OCI-LY7 (cell line): ENCODE measurements at regions not wholly inside any gene's neighbourhood (a gene's known extent, or its start where the extent isn't known, plus 50 kb on each side); places are given as distances from the start of the nearest gene placed in this dataset.

Source experiments
- BruUV-seq: library from RNA; stranded (reverse); fragments of 400-500 nt; replicated peaks from 2 replicates; lab custom pipeline; 2021; lab: Mats Ljungman, UMichigan
- CTCF ChIA-PET: fragments of 300-600 bp; sonication (Branson Sonifier 250); formaldehyde crosslinking; loops from one replicate; lab custom pipeline; 2022; ENCODE audit warnings: antibody characterized with exemption; ENCODE audit not compliant: unreplicated experiment; lab: Charles Lee
- POLR2A ChIA-PET: fragments of 300-600 bp; sonication (Branson Sonifier 250); formaldehyde crosslinking; loops from one replicate; lab custom pipeline; 2022; ENCODE audit warnings: antibody characterized with exemption; lab: Charles Lee
- DNase-seq: peaks from one replicate; pipeline ENCODE4 v3.0.0-alpha.2; 2015; ENCODE audit warnings: low spot score
- H2AFZ ChIP-seq: fragments of 200-600 bp; sonication (generic), shearing (Covaris generic); 2 replicates; pipeline ENCODE4 v1.6.1; 2014; ENCODE audit warnings: mild to moderate bottlenecking, antibody characterized with exemption, low read length, moderate library complexity
- H3K27ac ChIP-seq: fragments of 200-600 bp; sonication (generic); 2 replicates; pipeline ENCODE4 v1.5.1; 2014; ENCODE audit warnings: mixed run types, low read depth, mild to moderate bottlenecking, moderate library complexity, low read length, inconsistent platforms; ENCODE audit not compliant: poor library complexity, severe bottlenecking
- H3K36me3 ChIP-seq: fragments of 200-600 bp; sonication (generic); 2 replicates; pipeline ENCODE4 v1.6.1; 2014; ENCODE audit warnings: mild to moderate bottlenecking, antibody characterized with exemption, low read length, moderate library complexity, mixed read lengths; ENCODE audit not compliant: insufficient read depth
- H3K4me1 ChIP-seq: fragments of 200-600 bp; sonication (generic); 2 replicates; pipeline ENCODE4 v1.5.1; 2014; ENCODE audit warnings: mild to moderate bottlenecking, low read length; ENCODE audit not compliant: insufficient read depth, poor library complexity, severe bottlenecking
- H3K4me2 ChIP-seq: fragments of 200-600 bp; sonication (generic); 2 replicates; pipeline ENCODE4 v1.6.1; 2014; ENCODE audit warnings: mild to moderate bottlenecking, low read length
- H3K4me3 ChIP-seq: fragments of 200-600 bp; sonication (generic); 2 replicates; pipeline ENCODE4 v1.5.1; 2014; ENCODE audit warnings: mild to moderate bottlenecking, low read depth, low read length; ENCODE audit not compliant: poor library complexity, severe bottlenecking
- H3K79me2 ChIP-seq: fragments of 200-600 bp; sonication (generic); 2 replicates; pipeline ENCODE4 v1.6.1; 2016; ENCODE audit warnings: low read depth, mild to moderate bottlenecking, low read length, moderate library complexity, mixed read lengths; ENCODE audit not compliant: insufficient read depth
- H3K9me2 ChIP-seq: fragments of 200-600 bp; sonication (generic); 2 replicates; pipeline ENCODE4 v1.6.1; 2016; ENCODE audit warnings: mild to moderate bottlenecking, low read length, mixed read lengths; ENCODE audit not compliant: insufficient read depth
- H3K9me3 ChIP-seq: fragments of 200-600 bp; sonication (generic); 2 replicates; pipeline ENCODE4 v1.6.1; 2014; ENCODE audit warnings: mild to moderate bottlenecking, mixed run types, low read length, mixed read lengths
- H4K20me1 ChIP-seq: fragments of 200-600 bp; sonication (generic); 2 replicates; pipeline ENCODE4 v1.6.1; 2014; ENCODE audit warnings: mild to moderate bottlenecking, antibody characterized with exemption, low read length, moderate library complexity, mixed read lengths; ENCODE audit not compliant: insufficient read depth
- EZH2phosphoT487 ChIP-seq: fragments of 200-600 bp; sonication (generic); IDR thresholded peaks from 2 replicates; pipeline ENCODE4 v1.6.1; 2018; ENCODE audit warnings: low read depth, borderline replicate concordance, mild to moderate bottlenecking, mixed run types, antibody characterized with exemption, low read length, moderate library complexity, mixed read lengths
- intact Hi-C: fragments of 100-400 bp; cut with micrococcal nuclease; formaldehyde crosslinking; loops from one replicate; pipeline ENCODE4 v1.10.0; 2022; ENCODE audit not compliant: unreplicated experiment
- TF ChIP-seq, protein P1 (sequence below): fragments of 200-600 bp; sonication (generic); conservative IDR thresholded peaks from 2 replicates; pipeline ENCODE4 v1.5.1; 2014; ENCODE audit warnings: mild to moderate bottlenecking, antibody characterized with exemption, low read length, moderate library complexity, mixed read lengths

DNA sequence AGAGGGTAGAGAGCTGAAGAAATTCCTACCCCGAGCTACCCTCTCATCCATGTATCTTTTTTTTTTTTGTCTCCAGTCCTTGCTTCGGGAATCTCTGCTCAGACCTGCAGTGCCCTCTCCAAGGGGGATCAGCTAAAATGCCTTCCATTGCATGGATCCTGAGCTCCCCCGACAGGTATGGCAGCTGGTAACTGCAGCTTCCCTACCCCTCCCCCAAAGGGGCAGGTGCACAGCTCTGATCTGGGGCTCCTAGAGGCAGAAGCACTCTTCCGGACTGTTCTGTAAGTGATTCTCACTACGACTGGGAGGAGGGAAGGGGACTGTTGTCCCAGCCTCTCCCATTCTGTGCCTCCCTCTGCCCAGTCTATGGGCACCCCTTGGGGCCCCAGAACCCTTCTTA lies 169.6 kb downstream of the MELK start:
- H4K20me1 ChIP-seq, result no peaks in the 10 kb centered on the region
- BruUV-seq, result no TSS peak
- 0 out of 2 replicates have a peak overlapping the region, but pooled peaks have one; percentile 29 for H3K4me2 ChIP-seq
- no peaks in the 10 kb centered on the region for H3K9me3 ChIP-seq
- H3K4me1 ChIP-seq, result peaks cover 8% of the 10 kb centered on the region
- H3K36me3 ChIP-seq, result no peaks in the 10 kb centered on the region
- no peak for TF ChIP-seq EZH2phosphoT487
- TF ChIP-seq, protein P1, sequence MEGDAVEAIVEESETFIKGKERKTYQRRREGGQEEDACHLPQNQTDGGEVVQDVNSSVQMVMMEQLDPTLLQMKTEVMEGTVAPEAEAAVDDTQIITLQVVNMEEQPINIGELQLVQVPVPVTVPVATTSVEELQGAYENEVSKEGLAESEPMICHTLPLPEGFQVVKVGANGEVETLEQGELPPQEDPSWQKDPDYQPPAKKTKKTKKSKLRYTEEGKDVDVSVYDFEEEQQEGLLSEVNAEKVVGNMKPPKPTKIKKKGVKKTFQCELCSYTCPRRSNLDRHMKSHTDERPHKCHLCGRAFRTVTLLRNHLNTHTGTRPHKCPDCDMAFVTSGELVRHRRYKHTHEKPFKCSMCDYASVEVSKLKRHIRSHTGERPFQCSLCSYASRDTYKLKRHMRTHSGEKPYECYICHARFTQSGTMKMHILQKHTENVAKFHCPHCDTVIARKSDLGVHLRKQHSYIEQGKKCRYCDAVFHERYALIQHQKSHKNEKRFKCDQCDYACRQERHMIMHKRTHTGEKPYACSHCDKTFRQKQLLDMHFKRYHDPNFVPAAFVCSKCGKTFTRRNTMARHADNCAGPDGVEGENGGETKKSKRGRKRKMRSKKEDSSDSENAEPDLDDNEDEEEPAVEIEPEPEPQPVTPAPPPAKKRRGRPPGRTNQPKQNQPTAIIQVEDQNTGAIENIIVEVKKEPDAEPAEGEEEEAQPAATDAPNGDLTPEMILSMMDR, result no peak
- POLR2A ChIA-PET, result no interaction called here
- CTCF ChIA-PET, result no interaction called here
- H3K4me3 ChIP-seq, result no peak overlapping the region
- H2AFZ ChIP-seq, result no peak overlapping the region
- H3K9me2 ChIP-seq, result no peaks in the 10 kb centered on the region
- H3K79me2 ChIP-seq, result no peaks in the 10 kb centered on the region
- intact Hi-C loops, result no loop called here
- H3K27ac ChIP-seq, result no peak overlapping the region
- peak; percentile 25 for DNase-seq

DNA sequence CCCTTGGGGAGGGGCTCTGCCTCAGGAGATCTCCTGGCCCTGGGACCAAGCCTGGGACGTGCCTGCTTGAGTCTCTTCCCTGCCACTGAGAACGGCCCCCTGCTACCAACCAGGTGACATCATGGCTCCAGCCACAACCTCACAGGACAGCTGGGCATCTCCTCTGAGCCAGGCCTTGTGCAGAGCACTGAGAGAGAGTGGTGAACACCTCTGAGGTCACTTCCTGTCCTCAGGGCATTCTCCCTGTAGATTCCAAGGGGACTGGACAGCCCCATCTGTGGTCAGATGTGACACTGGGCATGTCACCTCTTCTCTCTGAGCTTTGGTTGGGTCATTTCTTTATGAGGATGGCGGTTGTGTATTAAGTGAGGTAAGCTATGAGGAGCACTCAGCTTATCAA lies 172.0 kb downstream of the MELK start:
- BruUV-seq, result no TSS peak
- no peaks in the 10 kb centered on the region for H3K9me2 ChIP-seq
- H3K9me3 ChIP-seq, result no peaks in the 10 kb centered on the region
- H2AFZ ChIP-seq, result no peak overlapping the region
- POLR2A ChIA-PET, result no interaction called here
- H3K36me3 ChIP-seq, result no peaks in the 10 kb centered on the region
- no peaks in the 10 kb centered on the region for H3K79me2 ChIP-seq
- DNase-seq, result no peak
- no peak overlapping the region for H3K4me2 ChIP-seq
- H3K4me1 ChIP-seq, result peaks cover 18% of the 10 kb centered on the region
- CTCF ChIA-PET, result no interaction called here
- TF ChIP-seq, protein P1, result no peak
- TF ChIP-seq EZH2phosphoT487, result no peak
- H4K20me1 ChIP-seq, result no peaks in the 10 kb centered on the region
- no peak overlapping the region for H3K4me3 ChIP-seq
- intact Hi-C loops, result no loop called here
- no peak overlapping the region for H3K27ac ChIP-seq

DNA sequence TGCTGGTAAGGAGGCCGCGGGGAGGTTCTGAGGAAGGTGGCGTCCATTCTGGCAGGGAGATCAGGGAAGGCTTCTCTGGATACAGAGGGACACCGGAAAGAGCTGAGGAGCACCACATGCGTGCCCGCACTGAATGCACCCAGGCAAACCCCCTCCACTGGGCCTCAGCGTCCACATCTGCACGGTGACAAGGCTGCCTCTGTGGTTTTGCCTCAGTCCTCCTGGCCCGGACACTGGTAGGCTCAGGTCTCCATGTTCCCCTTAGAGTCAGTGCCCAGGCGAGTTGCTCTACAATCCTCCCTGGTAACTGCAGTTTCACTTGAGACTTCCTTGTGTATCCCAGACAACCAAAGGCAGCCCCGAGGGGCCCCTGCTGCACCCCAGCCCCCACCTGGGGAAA lies 173.3 kb downstream of the MELK start:
- H3K9me3 ChIP-seq, result no peaks in the 10 kb centered on the region
- H2AFZ ChIP-seq, result no peak overlapping the region
- TF ChIP-seq EZH2phosphoT487, result no peak
- TF ChIP-seq, protein P1, result no peak
- H3K79me2 ChIP-seq, result no peaks in the 10 kb centered on the region
- no peak overlapping the region for H3K4me3 ChIP-seq
- BruUV-seq, result no TSS peak
- no peaks in the 10 kb centered on the region for H4K20me1 ChIP-seq
- POLR2A ChIA-PET, result no interaction called here
- DNase-seq, result no peak
- CTCF ChIA-PET, result no interaction called here
- H3K4me2 ChIP-seq, result no peak overlapping the region
- no peak overlapping the region for H3K27ac ChIP-seq
- no peaks in the 10 kb centered on the region for H3K36me3 ChIP-seq
- intact Hi-C loops, result no loop called here
- H3K4me1 ChIP-seq, result peaks cover 21% of the 10 kb centered on the region
- H3K9me2 ChIP-seq, result no peaks in the 10 kb centered on the region
